ENCODE measurements at regions not wholly inside any gene's neighbourhood (a gene's known extent, or its start where the extent isn't known, plus 50 kb on each side); places are given as distances from the start of the nearest gene placed in this dataset.

- Histone ChIP-seq H3K4me1 (peaks cover 0 to 11% (median 0%) of the 10 kb centered on the region in 4 donors), H3K27ac (no peak overlapping the region), H3K9me3 (no peaks in the 10 kb centered on the region), H3K36me3 (no peaks in the 10 kb centered on the region), H3K27me3 (no peaks in the 10 kb centered on the region), H3K4me3 (no peak overlapping the region)
- no peak for TF ChIP-seq CTCF (IDR thresholded peaks at IDR 0.05)
- peak in 1 of 3 donors; percentile 66 for DNase-seq
Measured at GRCh38 chr14:31965735-31966598, 111.1 kb upstream of the ARHGAP5 start.

GRCh38 chr14:31966896-31967668, 110.0 kb upstream of the ARHGAP5 start:
- H3K36me3 ChIP-seq = no peaks in the 10 kb centered on the region
- H3K27me3 ChIP-seq = no peaks in the 10 kb centered on the region
- TF ChIP-seq CTCF (IDR thresholded peaks at IDR 0.05) (no peak), POLR2A (IDR thresholded peaks at IDR 0.05) (no peak)
- peaks cover 0 to 11% (median 0%) of the 10 kb centered on the region in 4 donors for H3K4me1 ChIP-seq
- H3K9me3 ChIP-seq = no peaks in the 10 kb centered on the region
- H3K27ac ChIP-seq = no peak overlapping the region
- DNase-seq = no peak
- H3K4me3 ChIP-seq = no peak overlapping the region

- Histone ChIP-seq H3K27ac (no peak overlapping the region), H3K4me1 (peaks cover 0 to 11% (median 0%) of the 10 kb centered on the region in 4 donors), H3K4me3 (no peak overlapping the region), H3K36me3 (no peaks in the 10 kb centered on the region), H3K9me3 (no peaks in the 10 kb centered on the region), H3K27me3 (no peaks in the 10 kb centered on the region)
- DNase-seq = no peak
- TF ChIP-seq POLR2A (IDR thresholded peaks at IDR 0.05) = no peak
- TF ChIP-seq CTCF (IDR thresholded peaks at IDR 0.05) = no peak
Measured at GRCh38 chr14:31967669-31967975, 109.5 kb upstream of the ARHGAP5 start.

- H3K9me3 ChIP-seq = no peaks in the 10 kb centered on the region
- TF ChIP-seq POLR2A (IDR thresholded peaks at IDR 0.05) (no peak), CTCF (IDR thresholded peaks at IDR 0.05) (no peak)
Measured at GRCh38 chr14:31968107-31968810, 108.8 kb upstream of the ARHGAP5 start.

GRCh38 chr14:31968956-31969698, 108.0 kb upstream of the ARHGAP5 start:
- H3K27me3 ChIP-seq = no peaks in the 10 kb centered on the region
- TF ChIP-seq CTCF (IDR thresholded peaks at IDR 0.05) (peak in 2 of 6 experiments; percentile 2 to 3), POLR2A (IDR thresholded peaks at IDR 0.05) (no peak)
- H3K4me3 ChIP-seq = no peak overlapping the region
- H3K9me3 ChIP-seq = peaks cover 0 to 4% (median 0%) of the 10 kb centered on the region in 4 donors
- DNase-seq = no peak
- no peaks in the 10 kb centered on the region for H3K36me3 ChIP-seq
- peak overlapping the region in 1 of 4 donors; percentile 14 for H3K27ac ChIP-seq
- H3K4me1 ChIP-seq = peaks cover 0 to 11% (median 0%) of the 10 kb centered on the region in 4 donors

More at GRCh38 chr14:31968107-31968810, 108.8 kb upstream of the ARHGAP5 start:
- Histone ChIP-seq H3K36me3 (no peaks in the 10 kb centered on the region), H3K4me3 (no peak overlapping the region), H3K27ac (no peak overlapping the region), H3K4me1 (peaks cover 0 to 11% (median 0%) of the 10 kb centered on the region in 4 donors), H3K27me3 (no peaks in the 10 kb centered on the region)
- DNase-seq = no peak
